SK-N-SH treated with all-trans-retinoic acid at 6 μM for 48 hours (cell line): ENCODE measurements at regions not wholly inside any gene's neighbourhood (a gene's known extent, or its start where the extent isn't known, plus 50 kb on each side); places are given as distances from the start of the nearest gene placed in this dataset.

ENCODE experiments used
- ARNTL ChIP-seq: fragments of 450-650 bp; formaldehyde crosslinking; IDR thresholded peaks from 2 replicates; pipeline ENCODE4 v1.5.0; 2020; ENCODE audit warnings: low read depth, mild to moderate bottlenecking, moderate library complexity, borderline replicate concordance
- ZFP3 ChIP-seq: fragments of 250-450 bp; sonication (Bioruptor Pico); IDR thresholded peaks from 2 replicates; pipeline ENCODE4 v1.5.0; 2020; ENCODE audit warnings: mild to moderate bottlenecking, moderate library complexity
- TF ChIP-seq, protein P1 (sequence below): fragments of 250-450 bp; sonication (Bioruptor Pico); IDR thresholded peaks from 2 replicates; pipeline ENCODE4 v1.5.1; 2021; ENCODE audit warnings: mild to moderate bottlenecking, moderate library complexity

DNA sequence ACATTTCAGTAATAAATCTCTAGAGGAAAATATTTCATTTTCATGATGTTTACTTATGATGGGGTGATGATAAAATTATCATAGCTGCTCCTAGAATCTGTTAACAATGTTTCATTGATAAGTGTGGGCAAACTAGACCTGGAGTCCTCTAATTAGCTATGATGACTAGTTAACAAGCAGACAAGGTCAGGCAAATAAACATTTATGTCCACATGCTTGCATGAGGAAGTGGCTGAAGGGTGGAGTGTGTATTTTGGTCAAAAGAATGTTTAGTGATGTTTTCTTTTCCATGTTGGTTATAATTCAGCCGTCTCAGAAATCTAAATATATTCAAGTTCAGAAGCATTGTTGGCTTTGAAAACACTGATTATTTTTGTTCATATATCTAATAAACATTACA lies 99.9 kb upstream of the FN1 start:
- TF ChIP-seq ZFP3 (CRISPR knock-in tag) (no peak), ARNTL (CRISPR knock-in tag) (no peak)
- TF ChIP-seq, protein P1, sequence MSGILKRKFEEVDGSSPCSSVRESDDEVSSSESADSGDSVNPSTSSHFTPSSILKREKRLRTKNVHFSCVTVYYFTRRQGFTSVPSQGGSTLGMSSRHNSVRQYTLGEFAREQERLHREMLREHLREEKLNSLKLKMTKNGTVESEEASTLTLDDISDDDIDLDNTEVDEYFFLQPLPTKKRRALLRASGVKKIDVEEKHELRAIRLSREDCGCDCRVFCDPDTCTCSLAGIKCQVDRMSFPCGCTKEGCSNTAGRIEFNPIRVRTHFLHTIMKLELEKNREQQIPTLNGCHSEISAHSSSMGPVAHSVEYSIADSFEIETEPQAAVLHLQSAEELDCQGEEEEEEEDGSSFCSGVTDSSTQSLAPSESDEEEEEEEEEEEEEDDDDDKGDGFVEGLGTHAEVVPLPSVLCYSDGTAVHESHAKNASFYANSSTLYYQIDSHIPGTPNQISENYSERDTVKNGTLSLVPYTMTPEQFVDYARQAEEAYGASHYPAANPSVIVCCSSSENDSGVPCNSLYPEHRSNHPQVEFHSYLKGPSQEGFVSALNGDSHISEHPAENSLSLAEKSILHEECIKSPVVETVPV (CRISPR knock-in tag): no peak
